Neuronal stem cell (in vitro differentiated cells): ENCODE measurements at regions not wholly inside any gene's neighbourhood (a gene's known extent, or its start where the extent isn't known, plus 50 kb on each side); places are given as distances from the start of the nearest gene placed in this dataset.

Experiments used
- DNase-seq: peaks from one replicate; pipeline ENCODE4 v3.0.0-alpha.2; 2013; ENCODE audit warnings: low spot score
- H2AFZ ChIP-seq: one replicate; pipeline ENCODE4 v1.6.1; 2013; ENCODE audit warnings: mild to moderate bottlenecking, low read length, inconsistent platforms
- H2AK5ac ChIP-seq: 2 replicates; pipeline ENCODE4 v1.6.1; 2013; ENCODE audit warnings: low read depth, mild to moderate bottlenecking, inconsistent platforms, low read length, moderate library complexity, mixed read lengths
- H2BK120ac ChIP-seq: 2 replicates; pipeline ENCODE4 v1.6.1; 2013; ENCODE audit warnings: low read depth, mild to moderate bottlenecking, inconsistent platforms, low read length, moderate library complexity, mixed read lengths
- H2BK12ac ChIP-seq: one replicate; pipeline ENCODE4 v1.6.1; 2013; ENCODE audit warnings: low read length, inconsistent platforms
- H2BK15ac ChIP-seq: 2 replicates; pipeline ENCODE4 v1.6.1; 2013; ENCODE audit warnings: mild to moderate bottlenecking, low read length, inconsistent platforms, mixed read lengths
- H2BK5ac ChIP-seq: one replicate; pipeline ENCODE4 v1.6.1; 2013; ENCODE audit warnings: inconsistent platforms, mild to moderate bottlenecking, low read length, moderate library complexity
- H3K14ac ChIP-seq: one replicate; pipeline ENCODE4 v1.6.1; 2013; ENCODE audit warnings: low read length, inconsistent platforms
- H3K18ac ChIP-seq: 2 replicates; pipeline ENCODE4 v1.6.1; 2013; ENCODE audit warnings: low read length, inconsistent platforms
- H3K23ac ChIP-seq: 2 replicates; pipeline ENCODE4 v1.6.1; 2013; ENCODE audit warnings: low read depth, mild to moderate bottlenecking, mixed read lengths, low read length, inconsistent platforms; ENCODE audit not compliant: poor library complexity
- H3K27ac ChIP-seq: replicated peaks from 3 replicates; pipeline ENCODE4 v1.5.1; 2013; ENCODE audit warnings: low read length, inconsistent platforms
- H3K27me3 ChIP-seq, 3 experiments: 2 replicates each; pipeline ENCODE4 v1.6.1; 2013; ENCODE audit warnings: low read length in 3 of 3, mild to moderate bottlenecking in 2 of 3, inconsistent platforms in 1 of 3, low read depth in 1 of 3, mixed read lengths in 1 of 3, moderate library complexity in 1 of 3; ENCODE audit not compliant: control insufficient read depth in 3 of 3, insufficient read depth in 3 of 3
- H3K36me3 ChIP-seq, 2 donors: replicated peaks in 1 of 2; 2 replicates each; pipeline ENCODE4 v1.6.1; 2013; ENCODE audit warnings: low read length in 2 of 2; ENCODE audit not compliant: control insufficient read depth in 2 of 2, insufficient read depth in 2 of 2
- H3K4ac ChIP-seq: 2 replicates; pipeline ENCODE4 v1.6.1; 2013; ENCODE audit warnings: inconsistent platforms, mild to moderate bottlenecking, low read length, moderate library complexity
- H3K4me1 ChIP-seq, 2 donors: 1 replicate in 1 of 2; 2 replicates in 1 of 2; pipeline ENCODE4 v1.6.1; 2013; ENCODE audit warnings: low read length in 2 of 2, low read depth in 1 of 2; ENCODE audit not compliant: control insufficient read depth in 2 of 2, insufficient read depth in 1 of 2
- H3K4me2 ChIP-seq: one replicate; pipeline ENCODE4 v1.6.1; 2013; ENCODE audit warnings: mild to moderate bottlenecking, low read length, inconsistent platforms; ENCODE audit not compliant: insufficient read depth, poor library complexity, severe bottlenecking
- H3K4me3 ChIP-seq, 2 donors: 2 replicates each; pipeline ENCODE4 v1.5.1; 2013; ENCODE audit warnings: low read length in 2 of 2, mild to moderate bottlenecking in 2 of 2, inconsistent platforms in 1 of 2, moderate library complexity in 1 of 2
- H3K79me1 ChIP-seq: one replicate; pipeline ENCODE4 v1.6.1; 2013; ENCODE audit warnings: low read depth, mild to moderate bottlenecking, inconsistent platforms, low read length, moderate library complexity
- H3K9ac ChIP-seq: one replicate; pipeline ENCODE4 v1.6.1; 2013; ENCODE audit warnings: mild to moderate bottlenecking, low read depth, low read length, inconsistent platforms; ENCODE audit not compliant: poor library complexity
- H3K9me3 ChIP-seq, 2 donors: replicated peaks in 1 of 2; 2 replicates each; pipeline versions ENCODE3 to v1.6.1; 2013; ENCODE audit warnings: low read length in 2 of 2, mild to moderate bottlenecking in 2 of 2, inconsistent platforms in 1 of 2, low read depth in 1 of 2, mixed read lengths in 1 of 2, moderate library complexity in 1 of 2; ENCODE audit not compliant: control insufficient read depth in 2 of 2, insufficient read depth in 1 of 2
- H4K8ac ChIP-seq: one replicate; pipeline ENCODE4 v1.6.1; 2013; ENCODE audit warnings: low read depth, mild to moderate bottlenecking, inconsistent platforms, low read length, moderate library complexity
- H4K91ac ChIP-seq: one replicate; pipeline ENCODE4 v1.6.1; 2013; ENCODE audit warnings: low read length, low read depth, mild to moderate bottlenecking, inconsistent platforms; ENCODE audit not compliant: poor library complexity
- WGBS, 2 donors: extraction: QIAGEN DNeasy Blood & Tissue Kit; methylation state at CpG; one replicate each; pipeline ENCODE4 v1.1.7; 2013; ENCODE audit warnings: missing lambda C conversion rate in 2 of 2, mixed read lengths in 1 of 2; ENCODE audit not compliant: insufficient read length in 2 of 2, insufficient replicate concordance in 1 of 2; ENCODE audit errors: extremely low coverage in 2 of 2; 5-methylcytosine and 5-hydroxymethylcytosine counted together

GRCh38 chr6:133632906-133633305 lies 256.0 kb upstream of the TCF21 start:
- H2BK12ac ChIP-seq = no peak overlapping the region
- no peak overlapping the region for H4K8ac ChIP-seq
- H3K27me3 ChIP-seq = no peaks in the 10 kb centered on the region
- H3K9me3 ChIP-seq = no peaks in the 10 kb centered on the region
- no peak overlapping the region for H2BK15ac ChIP-seq
- H3K4ac ChIP-seq = no peak overlapping the region
- H4K91ac ChIP-seq = no peak overlapping the region
- H3K14ac ChIP-seq = no peak overlapping the region
- no peak overlapping the region for H3K18ac ChIP-seq
- no peak overlapping the region for H2AFZ ChIP-seq
- H3K4me2 ChIP-seq = no peak overlapping the region
- H3K36me3 ChIP-seq = no peaks in the 10 kb centered on the region
- H2BK120ac ChIP-seq = no peak overlapping the region
- no peak for DNase-seq
- no peak overlapping the region for H3K27ac ChIP-seq
- no peak overlapping the region for H3K4me3 ChIP-seq
- WGBS, 2 donors = no CpG with 5 or more reads among the region's 2 CpGs
- H2AK5ac ChIP-seq = no peak overlapping the region
- H2BK5ac ChIP-seq = no peak overlapping the region
- H3K9ac ChIP-seq = no peak overlapping the region
- peaks cover 0 to 3% of the 10 kb centered on the region in 2 donors for H3K4me1 ChIP-seq
- H3K23ac ChIP-seq = no peak overlapping the region
- H3K79me1 ChIP-seq = no peaks in the 10 kb centered on the region

- H3K4me1 ChIP-seq = peaks cover 0 to 4% of the 10 kb centered on the region in 2 donors
- H2BK120ac ChIP-seq = no peak overlapping the region
- no peak overlapping the region for H3K4me2 ChIP-seq
- H3K18ac ChIP-seq = no peak overlapping the region
- no peak overlapping the region for H2AK5ac ChIP-seq
- no peak overlapping the region for H2BK12ac ChIP-seq
- H3K9ac ChIP-seq = no peak overlapping the region
- no CpG with 5 or more reads among the region's 3 CpGs for WGBS, 2 donors
- no peak overlapping the region for H2AFZ ChIP-seq
- DNase-seq = no peak
- no peak overlapping the region for H3K4ac ChIP-seq
- no peak overlapping the region for H3K4me3 ChIP-seq
- no peak overlapping the region for H3K27ac ChIP-seq
- no peak overlapping the region for H3K23ac ChIP-seq
- H3K79me1 ChIP-seq = no peaks in the 10 kb centered on the region
- no peak overlapping the region for H3K14ac ChIP-seq
- no peak overlapping the region for H2BK5ac ChIP-seq
- H3K36me3 ChIP-seq = no peaks in the 10 kb centered on the region
- H2BK15ac ChIP-seq = no peak overlapping the region
- H3K27me3 ChIP-seq = no peaks in the 10 kb centered on the region
- H3K9me3 ChIP-seq = no peaks in the 10 kb centered on the region
- no peak overlapping the region for H4K8ac ChIP-seq
- no peak overlapping the region for H4K91ac ChIP-seq
Observed at GRCh38 chr6:133634474-133634873, 254.4 kb upstream of the TCF21 start.

GRCh38 chr6:133635447-133635846 lies 253.5 kb upstream of the TCF21 start:
- Histone ChIP-seq H3K4me2 (no peak overlapping the region), H3K18ac (no peak overlapping the region), H2AK5ac (no peak overlapping the region), H3K27ac (no peak overlapping the region), H3K23ac (no peak overlapping the region), H3K27me3 (no peaks in the 10 kb centered on the region), H3K14ac (no peak overlapping the region), H2AFZ (no peak overlapping the region), H4K8ac (no peak overlapping the region), H2BK15ac (no peak overlapping the region), H3K9ac (no peak overlapping the region), H3K9me3 (no peaks in the 10 kb centered on the region), H3K4me1 (peaks cover 0 to 4% of the 10 kb centered on the region in 2 donors), H4K91ac (no peak overlapping the region), H2BK5ac (no peak overlapping the region), H3K79me1 (no peaks in the 10 kb centered on the region), H3K4me3 (no peak overlapping the region), H3K4ac (no peak overlapping the region), H2BK12ac (no peak overlapping the region), H3K36me3 (no peaks in the 10 kb centered on the region), H2BK120ac (no peak overlapping the region)
- WGBS, 2 donors = no CpG with 5 or more reads among the region's 2 CpGs
- DNase-seq = no peak

GRCh38 chr6:133637436-133637835 lies 251.5 kb upstream of the TCF21 start:
- WGBS, 2 donors = no CpG with 5 or more reads among the region's 2 CpGs
- H3K9me3 ChIP-seq = no peaks in the 10 kb centered on the region
- H3K4me2 ChIP-seq = no peak overlapping the region
- H3K14ac ChIP-seq = no peak overlapping the region
- H3K4me3 ChIP-seq = no peak overlapping the region
- no peak overlapping the region for H2BK120ac ChIP-seq
- H4K8ac ChIP-seq = no peak overlapping the region
- no peak overlapping the region for H2AFZ ChIP-seq
- no peaks in the 10 kb centered on the region for H3K36me3 ChIP-seq
- H2BK12ac ChIP-seq = no peak overlapping the region
- H3K27me3 ChIP-seq = no peaks in the 10 kb centered on the region
- H3K9ac ChIP-seq = no peak overlapping the region
- H3K4me1 ChIP-seq = peaks cover 0 to 2% of the 10 kb centered on the region in 2 donors
- DNase-seq = no peak
- H3K18ac ChIP-seq = no peak overlapping the region
- no peak overlapping the region for H3K23ac ChIP-seq
- H3K4ac ChIP-seq = no peak overlapping the region
- H3K27ac ChIP-seq = no peak overlapping the region
- H4K91ac ChIP-seq = no peak overlapping the region
- H2BK15ac ChIP-seq = no peak overlapping the region
- H3K79me1 ChIP-seq = no peaks in the 10 kb centered on the region
- no peak overlapping the region for H2AK5ac ChIP-seq
- H2BK5ac ChIP-seq = no peak overlapping the region
